ENCODE measurements at regions not wholly inside any gene's neighbourhood (a gene's known extent, or its start where the extent isn't known, plus 50 kb on each side); places are given as distances from the start of the nearest gene placed in this dataset.

GRCh38 chr11:87942786-87943185 is 232.5 kb downstream of the RAB38 start:
- ATAC-seq (ENCODE audit: insufficient number of reproducible peaks, low FRiP score, low read depth): no peak
- TF ChIP-seq, protein P1, sequence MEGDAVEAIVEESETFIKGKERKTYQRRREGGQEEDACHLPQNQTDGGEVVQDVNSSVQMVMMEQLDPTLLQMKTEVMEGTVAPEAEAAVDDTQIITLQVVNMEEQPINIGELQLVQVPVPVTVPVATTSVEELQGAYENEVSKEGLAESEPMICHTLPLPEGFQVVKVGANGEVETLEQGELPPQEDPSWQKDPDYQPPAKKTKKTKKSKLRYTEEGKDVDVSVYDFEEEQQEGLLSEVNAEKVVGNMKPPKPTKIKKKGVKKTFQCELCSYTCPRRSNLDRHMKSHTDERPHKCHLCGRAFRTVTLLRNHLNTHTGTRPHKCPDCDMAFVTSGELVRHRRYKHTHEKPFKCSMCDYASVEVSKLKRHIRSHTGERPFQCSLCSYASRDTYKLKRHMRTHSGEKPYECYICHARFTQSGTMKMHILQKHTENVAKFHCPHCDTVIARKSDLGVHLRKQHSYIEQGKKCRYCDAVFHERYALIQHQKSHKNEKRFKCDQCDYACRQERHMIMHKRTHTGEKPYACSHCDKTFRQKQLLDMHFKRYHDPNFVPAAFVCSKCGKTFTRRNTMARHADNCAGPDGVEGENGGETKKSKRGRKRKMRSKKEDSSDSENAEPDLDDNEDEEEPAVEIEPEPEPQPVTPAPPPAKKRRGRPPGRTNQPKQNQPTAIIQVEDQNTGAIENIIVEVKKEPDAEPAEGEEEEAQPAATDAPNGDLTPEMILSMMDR (IDR thresholded peaks at IDR 0.05): no peak

GRCh38 chr11:87934182-87934581 is 241.1 kb downstream of the RAB38 start:
- Histone ChIP-seq H3K9me3 (no peaks in the 10 kb centered on the region), H3K4me1 (ENCODE audit: control insufficient read depth in 1 of 2, low read depth in 2 of 2) (no peaks in the 10 kb centered on the region), H3K27ac (no peak overlapping the region), H3K36me3 (no peaks in the 10 kb centered on the region), H3K4me3 (no peak overlapping the region), H3K27me3 (replicated peaks; ENCODE audit: insufficient read depth) (no peaks in the 10 kb centered on the region)
- ATAC-seq (ENCODE audit: insufficient number of reproducible peaks, low FRiP score, low read depth) (no peak), DNase-seq (ENCODE audit: low spot score) (no peak)
- TF ChIP-seq, protein P1 (IDR thresholded peaks at IDR 0.05): no peak

More at GRCh38 chr11:87942786-87943185, 232.5 kb downstream of the RAB38 start:
- H3K4me1 ChIP-seq (ENCODE audit: control insufficient read depth in 1 of 2, low read depth in 2 of 2): no peaks in the 10 kb centered on the region
- H3K27me3 ChIP-seq (replicated peaks; ENCODE audit: insufficient read depth): no peaks in the 10 kb centered on the region
- no peak overlapping the region for H3K27ac ChIP-seq
- no peaks in the 10 kb centered on the region for H3K36me3 ChIP-seq
- DNase-seq (ENCODE audit: low spot score): no peak
- no peak overlapping the region for H3K4me3 ChIP-seq
- H3K9me3 ChIP-seq: no peaks in the 10 kb centered on the region

DNA sequence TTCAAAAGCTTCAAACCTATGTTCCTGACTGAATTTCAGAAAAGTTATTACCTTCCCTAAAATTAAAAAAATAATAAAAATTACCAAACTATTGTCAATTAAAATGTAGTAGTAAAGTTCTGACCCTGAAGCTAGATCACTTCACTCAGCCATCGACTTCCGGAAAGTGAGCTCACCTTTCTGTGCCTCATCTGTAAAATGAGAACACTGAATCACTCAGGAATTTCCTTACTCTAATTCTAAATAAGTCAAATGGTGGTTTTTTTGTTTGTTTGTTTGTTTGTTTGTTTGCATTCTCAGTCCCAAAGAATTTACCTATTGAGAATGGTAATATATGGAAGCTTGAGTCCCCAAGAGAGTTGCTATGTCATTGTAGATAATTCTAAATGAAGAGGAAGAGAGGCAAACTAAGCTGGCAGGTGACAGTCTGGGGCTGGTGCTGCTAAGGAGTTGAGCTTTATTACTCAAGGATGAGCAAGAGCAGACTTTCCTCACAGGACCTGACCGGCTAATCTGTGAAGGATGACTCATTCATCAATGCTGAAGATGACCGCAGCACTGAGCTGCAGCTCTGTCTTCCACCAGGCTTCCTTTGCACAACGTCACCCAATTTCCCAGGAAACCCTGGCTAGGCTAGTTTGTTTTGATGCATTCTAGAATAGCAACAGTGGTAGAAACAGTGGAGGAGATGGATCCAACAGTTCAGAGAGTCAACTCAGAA is 248.8 kb downstream of the RAB38 start:
- no peaks in the 10 kb centered on the region for H3K27me3 ChIP-seq (replicated peaks; ENCODE audit: insufficient read depth)
- H3K27ac ChIP-seq: no peak overlapping the region
- no peaks in the 10 kb centered on the region for H3K4me1 ChIP-seq (ENCODE audit: control insufficient read depth in 1 of 2, low read depth in 2 of 2)
- ATAC-seq (ENCODE audit: insufficient number of reproducible peaks, low FRiP score, low read depth): no peak
- no peaks in the 10 kb centered on the region for H3K36me3 ChIP-seq
- no peak for DNase-seq (ENCODE audit: low spot score)
- H3K4me3 ChIP-seq: no peak overlapping the region
- TF ChIP-seq, protein P1 (IDR thresholded peaks at IDR 0.05): no peak
- no peaks in the 10 kb centered on the region for H3K9me3 ChIP-seq

DNA sequence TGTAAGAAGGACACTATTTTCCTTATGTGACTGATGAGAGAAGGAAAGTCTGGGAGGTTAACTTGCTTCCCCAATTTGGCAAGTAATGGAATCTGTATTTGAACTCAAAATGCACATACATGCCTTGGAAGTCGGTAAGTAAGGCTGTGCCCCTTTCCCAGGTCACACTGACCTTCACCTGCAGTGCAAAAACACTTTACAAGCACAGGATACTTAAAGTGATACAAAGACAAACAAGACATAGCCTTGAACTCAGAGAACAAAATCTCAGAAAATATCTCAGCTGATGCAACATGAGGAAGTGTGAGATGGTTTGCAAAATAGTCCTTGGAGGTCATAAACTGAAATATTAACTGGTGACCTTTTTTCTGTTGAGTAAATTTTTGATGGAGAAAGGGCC is 251.1 kb downstream of the RAB38 start:
- TF ChIP-seq, protein P1 (IDR thresholded peaks at IDR 0.05): no peak
- H3K9me3 ChIP-seq: no peaks in the 10 kb centered on the region
- H3K4me3 ChIP-seq: no peak overlapping the region
- no peak for ATAC-seq (ENCODE audit: insufficient number of reproducible peaks, low FRiP score, low read depth)
- no peaks in the 10 kb centered on the region for H3K4me1 ChIP-seq (ENCODE audit: control insufficient read depth in 1 of 2, low read depth in 2 of 2)
- H3K36me3 ChIP-seq: no peaks in the 10 kb centered on the region
- no peak for DNase-seq (ENCODE audit: low spot score)
- H3K27ac ChIP-seq: no peak overlapping the region
- no peaks in the 10 kb centered on the region for H3K27me3 ChIP-seq (replicated peaks; ENCODE audit: insufficient read depth)

- Histone ChIP-seq H3K4me3 (no peak overlapping the region), H3K4me1 (ENCODE audit: control insufficient read depth in 1 of 2, low read depth in 2 of 2) (no peaks in the 10 kb centered on the region), H3K27me3 (replicated peaks; ENCODE audit: insufficient read depth) (no peaks in the 10 kb centered on the region), H3K36me3 (no peaks in the 10 kb centered on the region), H3K27ac (no peak overlapping the region), H3K9me3 (no peaks in the 10 kb centered on the region)
- DNase-seq (ENCODE audit: low spot score): no peak
- TF ChIP-seq, protein P1 (IDR thresholded peaks at IDR 0.05): no peak
- ATAC-seq (ENCODE audit: insufficient number of reproducible peaks, low FRiP score, low read depth): no peak
Measured at GRCh38 chr11:87917111-87917510, 258.1 kb downstream of the RAB38 start.
